Stimulated activated CD4-positive, alpha-beta T cell treated with anti-CD3 and anti-CD28 coated beads, Interleukin-1b, Interleukin-23, amount 100 ng/mL, for 4 hours (primary cell): ENCODE measurements at regions not wholly inside any gene's neighbourhood (a gene's known extent, or its start where the extent isn't known, plus 50 kb on each side); places are given as distances from the start of the nearest gene placed in this dataset.

Experiments used
- DNase-seq, 2 donors: peaks; one replicate each; pipeline ENCODE4 v3.0.0-alpha.2; 2020; ENCODE audit warnings: low read depth in 2 of 2

- DNase-seq: no peak
Observed at GRCh38 chr2:151032741-151033191, 228.9 kb downstream of the RBM43 start.

- no peak for DNase-seq
Observed at GRCh38 chr2:151030663-151031230, 230.9 kb downstream of the RBM43 start.

- no peak for DNase-seq
Observed at GRCh38 chr2:151029406-151030157, 232.1 kb downstream of the RBM43 start.

GRCh38 chr2:151028691-151029176 is 232.9 kb downstream of the RBM43 start:
- no peak for DNase-seq

- no peak for DNase-seq
Observed at GRCh38 chr2:151027151-151027550, 234.5 kb downstream of the RBM43 start.

- no peak for DNase-seq
Observed at GRCh38 chr2:151025816-151026215, 235.8 kb downstream of the RBM43 start.

- no peak for DNase-seq
Observed at GRCh38 chr2:151024696-151025251, 236.9 kb downstream of the RBM43 start.

- no peak for DNase-seq
Observed at GRCh38 chr2:151021747-151022452, 239.8 kb downstream of the RBM43 start.

GRCh38 chr2:151020411-151020810 is 241.3 kb downstream of the RBM43 start:
- DNase-seq: no peak

- DNase-seq: no peak
Observed at GRCh38 chr2:151009437-151010175, 252.1 kb downstream of the RBM43 start.

- DNase-seq: no peak
Observed at GRCh38 chr2:151007365-151007764, 254.3 kb downstream of the RBM43 start.

- no peak for DNase-seq
Observed at GRCh38 chr2:151002959-151003600, 258.6 kb downstream of the RBM43 start.

- no peak for DNase-seq
Observed at GRCh38 chr2:150997702-150998440, 263.8 kb downstream of the RBM43 start.

- no peak for DNase-seq
Observed at GRCh38 chr2:150997066-150997465, 264.6 kb downstream of the RBM43 start.

- no peak for DNase-seq
Observed at GRCh38 chr2:150994076-150994475, 267.6 kb downstream of the RBM43 start.

GRCh38 chr2:150989969-150990368 is 271.7 kb downstream of the RBM43 start:
- no peak for DNase-seq

GRCh38 chr2:150985741-150986140 is 275.9 kb downstream of the RBM43 start:
- no peak for DNase-seq

- DNase-seq: no peak
Observed at GRCh38 chr2:150983314-150983897, 278.3 kb downstream of the RBM43 start.

- DNase-seq: no peak
Observed at GRCh38 chr2:150981826-150982225, 279.8 kb downstream of the RBM43 start.

- DNase-seq: no peak
Observed at GRCh38 chr2:150978053-150978452, 283.6 kb downstream of the RBM43 start.
